HEK293T (cell line): ENCODE measurements at regions not wholly inside any gene's neighbourhood (a gene's known extent, or its start where the extent isn't known, plus 50 kb on each side); places are given as distances from the start of the nearest gene placed in this dataset.

Experiments
- CTCF ChIA-PET: fragments of 350-600 bp; formaldehyde crosslinking; extraction: SDS; loops from one replicate; lab custom pipeline; 2021; ENCODE audit warnings: antibody characterized with exemption, inconsistent platforms; lab: Yijun Ruan, JAX
- POLR2A ChIA-PET: fragments of 350-600 bp; formaldehyde crosslinking; extraction: SDS; loops from one replicate; lab custom pipeline; 2020; ENCODE audit warnings: antibody characterized with exemption, inconsistent platforms; lab: Yijun Ruan, JAX
- DNase-seq: peaks from one replicate; pipeline ENCODE4 v3.0.0; 2012; ENCODE audit warnings: mixed read lengths; ENCODE audit errors: extremely low spot score
- ARNT ChIP-seq: fragments of 450-650 bp; IDR thresholded peaks from 2 replicates; pipeline ENCODE4 v1.6.1; 2017; ENCODE audit warnings: mild to moderate bottlenecking
- BHLHE40 ChIP-seq: fragments of 450-650 bp; IDR thresholded peaks from 2 replicates; pipeline ENCODE4 v1.6.1; 2016; ENCODE audit warnings: mild to moderate bottlenecking, moderate library complexity, borderline replicate concordance
- CTBP1 ChIP-seq: fragments of 450-650 bp; IDR thresholded peaks from 2 replicates; pipeline ENCODE4 v1.6.1; 2016; ENCODE audit warnings: borderline replicate concordance
- ELF4 ChIP-seq: fragments of 450-650 bp; IDR thresholded peaks from 2 replicates; pipeline ENCODE4 v1.6.1; 2017; ENCODE audit warnings: antibody characterized with exemption
- FOXA1 ChIP-seq: fragments of 450-650 bp; IDR thresholded peaks from 2 replicates; pipeline ENCODE4 v1.6.1; 2016; ENCODE audit warnings: mild to moderate bottlenecking
- FOXK2 ChIP-seq: fragments of 450-650 bp; IDR thresholded peaks from 2 replicates; pipeline ENCODE4 v1.6.1; 2016; ENCODE audit warnings: mild to moderate bottlenecking
- FOXM1 ChIP-seq: fragments of 450-650 bp; IDR thresholded peaks from 2 replicates; pipeline ENCODE4 v1.6.1; 2017; ENCODE audit warnings: mild to moderate bottlenecking, borderline replicate concordance
- HDGF ChIP-seq: fragments of 450-650 bp; IDR thresholded peaks from 2 replicates; pipeline ENCODE4 v1.6.1; 2017; ENCODE audit warnings: antibody characterized with exemption, borderline replicate concordance
- L3MBTL2 ChIP-seq: fragments of 450-650 bp; conservative IDR thresholded peaks from 2 replicates; pipeline ENCODE4 v1.6.1; 2016; ENCODE audit warnings: mild to moderate bottlenecking
- LEF1 ChIP-seq: fragments of 450-650 bp; IDR thresholded peaks from 2 replicates; pipeline ENCODE4 v1.6.1; 2017; ENCODE audit warnings: mild to moderate bottlenecking, borderline replicate concordance
- NFRKB ChIP-seq: fragments of 450-650 bp; IDR thresholded peaks from 2 replicates; pipeline ENCODE4 v1.6.1; 2016; ENCODE audit warnings: mild to moderate bottlenecking, moderate library complexity
- SP1 ChIP-seq: fragments of 450-650 bp; IDR thresholded peaks from 2 replicates; pipeline ENCODE4 v1.6.1; 2017
- SUZ12 ChIP-seq: fragments of 450-650 bp; IDR thresholded peaks from 2 replicates; pipeline ENCODE4 v1.6.1; 2016; ENCODE audit warnings: mild to moderate bottlenecking
- TARDBP ChIP-seq: fragments of 450-650 bp; IDR thresholded peaks from 2 replicates; pipeline ENCODE4 v1.6.1; 2016
- ZNF384 ChIP-seq: fragments of 450-650 bp; IDR thresholded peaks from 2 replicates; pipeline ENCODE4 v1.6.1; 2016
- TF ChIP-seq, protein P1 (sequence below): fragments of 450-650 bp; IDR thresholded peaks from 2 replicates; pipeline ENCODE4 v1.6.1; 2016

- CTCF ChIA-PET: no interaction called here
- POLR2A ChIA-PET: no interaction called here
- no peak for TF ChIP-seq ELF4
- TF ChIP-seq SP1: no peak
- no peak for TF ChIP-seq TARDBP
- no peak for TF ChIP-seq BHLHE40
- TF ChIP-seq NFRKB: no peak
- no peak for TF ChIP-seq ZNF384
- TF ChIP-seq, protein P1, sequence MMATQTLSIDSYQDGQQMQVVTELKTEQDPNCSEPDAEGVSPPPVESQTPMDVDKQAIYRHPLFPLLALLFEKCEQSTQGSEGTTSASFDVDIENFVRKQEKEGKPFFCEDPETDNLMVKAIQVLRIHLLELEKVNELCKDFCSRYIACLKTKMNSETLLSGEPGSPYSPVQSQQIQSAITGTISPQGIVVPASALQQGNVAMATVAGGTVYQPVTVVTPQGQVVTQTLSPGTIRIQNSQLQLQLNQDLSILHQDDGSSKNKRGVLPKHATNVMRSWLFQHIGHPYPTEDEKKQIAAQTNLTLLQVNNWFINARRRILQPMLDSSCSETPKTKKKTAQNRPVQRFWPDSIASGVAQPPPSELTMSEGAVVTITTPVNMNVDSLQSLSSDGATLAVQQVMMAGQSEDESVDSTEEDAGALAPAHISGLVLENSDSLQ: no peak
- no peak for TF ChIP-seq FOXK2
- TF ChIP-seq ARNT: no peak
- no peak for TF ChIP-seq LEF1
- no peak for DNase-seq
Measured at GRCh38 chr13:107907065-107907805, 308.1 kb downstream of the LIG4 start.

DNA sequence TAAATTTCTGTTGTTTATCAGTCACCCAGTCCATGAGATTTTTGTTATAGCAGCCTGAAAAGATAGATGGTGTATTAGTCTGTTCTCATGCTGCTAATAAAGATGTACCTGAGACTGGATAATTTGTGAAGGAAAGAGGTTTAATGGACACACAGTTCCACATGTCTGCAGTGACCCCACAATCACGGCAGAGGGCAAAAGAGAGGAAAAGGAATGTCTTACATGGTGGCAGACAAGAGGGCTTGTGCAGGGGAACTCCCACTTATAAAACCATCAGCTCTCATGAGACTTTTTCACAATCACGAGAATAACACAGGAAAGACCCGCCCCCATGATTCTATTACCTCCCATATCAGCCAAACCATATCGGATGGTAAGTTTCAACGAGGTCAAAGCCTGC is 309.2 kb downstream of the LIG4 start:
- TF ChIP-seq ELF4 (no peak), L3MBTL2 (no peak), FOXA1 (no peak), SP1 (no peak), FOXM1 (no peak), HDGF (no peak), CTBP1 (no peak)
- TF ChIP-seq, protein P1: no peak
- no peak for DNase-seq
- ChIA-PET POLR2A (no interaction called here), CTCF (no interaction called here)

- TF ChIP-seq BHLHE40: no peak
- TF ChIP-seq FOXK2: no peak
- no peak for TF ChIP-seq ARNT
- TF ChIP-seq NFRKB: no peak
- no peak for TF ChIP-seq ELF4
- TF ChIP-seq SP1: no peak
- TF ChIP-seq LEF1: no peak
- TF ChIP-seq TARDBP: no peak
- TF ChIP-seq ZNF384: no peak
- TF ChIP-seq L3MBTL2: no peak
- no peak for TF ChIP-seq HDGF
- TF ChIP-seq FOXA1: no peak
- no peak for TF ChIP-seq FOXM1
- no peak for TF ChIP-seq CTBP1
- TF ChIP-seq, protein P1: no peak
- no peak for TF ChIP-seq SUZ12
- POLR2A ChIA-PET: no interaction called here
- no peak for DNase-seq
Measured at GRCh38 chr13:107901996-107902562, 313.3 kb downstream of the LIG4 start.

DNA sequence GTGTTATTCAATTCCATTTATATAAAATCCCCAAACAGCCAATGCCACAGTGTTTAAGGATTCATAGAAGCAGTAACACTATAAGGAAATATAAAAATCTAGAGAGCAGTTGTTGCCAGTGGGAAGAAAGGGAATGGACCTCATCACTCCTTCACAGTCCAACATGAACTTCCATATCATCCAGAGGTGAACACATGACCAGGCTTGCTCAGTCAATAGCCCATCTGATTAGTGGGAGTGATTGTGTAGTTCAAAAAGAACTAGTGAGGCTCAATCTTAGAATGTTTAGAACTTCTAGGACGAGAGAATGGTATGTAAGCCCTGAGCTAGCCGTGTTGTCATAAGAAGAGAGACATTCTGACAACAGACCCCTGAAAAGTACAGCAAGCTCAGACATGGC is 314.1 kb downstream of the LIG4 start:
- DNase-seq: no peak
- ChIA-PET CTCF (no interaction called here), POLR2A (no interaction called here)
- TF ChIP-seq ELF4 (no peak), L3MBTL2 (no peak), FOXM1 (no peak), SP1 (no peak), NFRKB (no peak), LEF1 (no peak), SUZ12 (no peak), BHLHE40 (no peak), TARDBP (no peak), CTBP1 (no peak)
- TF ChIP-seq, protein P1: no peak

More at GRCh38 chr13:107901996-107902562, 313.3 kb downstream of the LIG4 start:
- CTCF ChIA-PET: no interaction called here

GRCh38 chr13:107900775-107901174 is 314.6 kb downstream of the LIG4 start:
- POLR2A ChIA-PET: no interaction called here
- no peak for DNase-seq
- no peak for TF ChIP-seq ARNT
- no peak for TF ChIP-seq CTBP1
- TF ChIP-seq BHLHE40: no peak
- TF ChIP-seq FOXA1: no peak
- no peak for TF ChIP-seq NFRKB
- no peak for TF ChIP-seq HDGF
- no peak for TF ChIP-seq FOXK2
- no peak for TF ChIP-seq ELF4
- TF ChIP-seq SUZ12: no peak
- TF ChIP-seq L3MBTL2: no peak
- no peak for TF ChIP-seq LEF1
- TF ChIP-seq, protein P1: no peak
- no peak for TF ChIP-seq SP1
- no peak for TF ChIP-seq FOXM1
- no peak for TF ChIP-seq ZNF384
- TF ChIP-seq TARDBP: no peak
- CTCF ChIA-PET: no interaction called here
